GM18507 (cell line): ENCODE measurements at regions not wholly inside any gene's neighbourhood (a gene's known extent, or its start where the extent isn't known, plus 50 kb on each side); places are given as distances from the start of the nearest gene placed in this dataset.

Experiments used
- DNase-seq: peaks from one replicate; pipeline ENCODE4 v3.0.0; 2011; ENCODE audit warnings: low read depth; ENCODE audit not compliant: insufficient read length; ENCODE audit errors: extremely low spot score
- FAIRE-seq: peaks from 2 replicates; lab custom pipeline; 2011; peaks lifted over from hg19 to GRCh38; lab: Jason Lieb, UNC

DNA sequence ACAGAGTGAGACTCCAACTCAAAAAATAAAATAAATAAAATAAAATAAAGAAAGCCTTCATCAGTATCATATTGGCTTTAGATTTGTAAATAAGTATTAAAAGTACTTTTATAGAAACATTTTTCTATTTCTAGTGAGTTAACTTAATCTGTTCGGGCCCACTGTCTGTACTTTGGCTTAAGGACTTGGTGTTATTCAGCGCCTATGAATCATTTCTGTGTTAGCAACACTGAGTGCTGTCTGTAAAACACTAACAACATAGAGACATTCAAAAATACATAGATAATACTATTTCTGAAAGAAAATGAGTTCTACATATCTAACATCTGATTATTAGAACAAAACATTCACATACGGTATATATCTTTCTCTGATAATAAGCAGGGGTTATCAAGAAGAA lies 221.5 kb upstream of the CDH19 start:
- FAIRE-seq (no peak), DNase-seq (no peak)

GRCh38 chr18:66819235-66819634 lies 215.3 kb upstream of the CDH19 start:
- FAIRE-seq (no peak), DNase-seq (no peak)

GRCh38 chr18:66813138-66813537 lies 209.2 kb upstream of the CDH19 start:
- FAIRE-seq (no peak), DNase-seq (no peak)

DNA sequence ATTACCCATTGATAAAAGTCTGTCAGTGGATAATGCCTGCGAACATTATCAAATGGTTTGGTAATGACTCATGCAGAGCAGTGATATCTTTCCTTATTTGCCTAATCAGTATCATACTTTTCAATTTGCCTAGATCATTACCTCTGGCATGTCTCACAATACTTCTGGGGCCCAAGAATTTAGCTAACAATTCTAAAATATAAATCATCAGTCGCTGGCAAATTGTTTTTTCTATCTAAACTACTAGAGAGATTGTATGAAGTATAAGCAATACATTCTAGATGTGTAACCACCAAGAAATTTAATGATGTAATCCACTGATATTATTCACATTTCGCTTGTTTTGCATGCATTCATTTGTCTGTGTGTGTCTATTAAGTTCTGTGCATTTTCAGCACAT lies 191.2 kb upstream of the CDH19 start:
- FAIRE-seq: no peak
- DNase-seq: no peak

- FAIRE-seq: no peak
These were observed 188.6 kb upstream of the CDH19 start for GRCh38 chr18:66792466-66792865.

DNA sequence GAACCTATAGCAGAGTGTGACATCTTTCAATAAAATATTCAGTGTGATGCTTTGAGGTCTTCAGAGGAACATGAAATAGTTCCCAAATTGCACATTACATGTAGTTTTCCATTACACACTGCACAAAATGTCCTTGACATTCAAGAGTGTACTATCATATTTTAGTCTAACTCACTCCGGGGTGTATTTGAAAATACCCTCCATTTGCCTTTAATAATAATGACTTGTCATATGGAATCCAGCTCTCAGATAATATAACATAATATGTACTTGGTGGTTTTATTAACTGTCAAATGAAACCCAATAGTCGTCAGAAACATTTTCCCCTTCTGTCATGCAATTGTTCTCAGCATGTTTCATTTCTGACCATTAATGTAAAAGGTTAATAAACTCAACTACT lies 176.7 kb upstream of the CDH19 start:
- no peak for DNase-seq
- no peak for FAIRE-seq

More at GRCh38 chr18:66792466-66792865, 188.6 kb upstream of the CDH19 start:
- no peak for DNase-seq

DNA sequence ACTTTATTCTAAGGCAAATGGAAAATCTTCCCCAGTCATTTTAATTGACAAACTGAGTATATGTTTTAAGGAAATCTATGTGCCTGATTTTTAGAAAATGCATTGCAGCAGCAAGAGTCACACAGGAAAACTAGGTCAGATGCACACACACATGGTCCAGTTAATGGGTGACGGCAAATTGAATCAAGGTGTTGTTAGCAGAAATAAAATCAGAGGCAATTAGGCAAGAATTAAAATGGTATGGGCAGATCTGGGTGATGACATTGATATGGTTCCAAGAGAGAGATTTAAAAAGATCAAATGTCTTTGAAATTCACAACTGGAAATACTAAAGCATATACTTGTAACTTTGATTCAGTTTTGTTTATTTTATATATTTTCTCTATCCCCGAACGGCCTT lies 174.2 kb upstream of the CDH19 start:
- DNase-seq (no peak), FAIRE-seq (no peak)

DNA sequence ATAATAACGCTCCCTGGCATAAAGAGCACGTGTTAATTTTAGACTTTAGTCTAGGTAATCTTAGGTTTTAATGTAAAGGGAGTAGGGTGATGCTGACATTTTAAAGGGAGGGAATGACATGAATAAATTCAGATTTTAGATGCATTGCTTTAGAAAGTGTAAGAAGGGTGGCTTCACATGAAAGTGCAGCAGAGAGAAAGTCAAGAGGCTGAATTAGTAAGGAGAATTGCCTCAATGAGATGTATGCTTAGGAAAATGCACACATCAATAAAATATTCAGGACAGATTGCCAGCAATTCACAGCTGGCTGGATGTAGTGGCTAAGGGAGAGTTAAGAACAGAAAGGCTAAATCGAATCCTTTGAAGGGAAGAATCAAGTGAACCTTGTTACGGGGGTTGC lies 165.5 kb upstream of the CDH19 start:
- DNase-seq (no peak), FAIRE-seq (no peak)

- DNase-seq (no peak), FAIRE-seq (no peak)
These were observed 160.3 kb upstream of the CDH19 start for GRCh38 chr18:66764230-66764629.

DNA sequence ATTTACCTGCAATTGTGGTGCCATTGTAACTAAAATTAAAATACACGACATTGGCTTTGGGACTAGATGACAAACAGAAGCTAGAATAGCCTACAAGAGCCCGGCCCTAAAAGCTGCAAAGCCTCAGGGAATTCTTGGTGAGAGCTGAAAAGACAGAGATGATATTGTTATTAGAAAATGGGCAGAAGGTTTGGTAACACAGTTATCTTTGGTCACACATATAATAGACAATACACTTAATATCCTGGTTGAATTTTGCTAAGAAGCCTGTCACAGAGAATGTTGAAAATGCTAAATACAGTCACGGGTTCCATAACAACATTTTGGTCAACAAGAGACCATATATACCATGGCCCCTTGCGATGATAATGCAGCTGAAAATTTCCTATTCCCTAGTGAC lies 157.3 kb upstream of the CDH19 start:
- FAIRE-seq (no peak), DNase-seq (no peak)

DNA sequence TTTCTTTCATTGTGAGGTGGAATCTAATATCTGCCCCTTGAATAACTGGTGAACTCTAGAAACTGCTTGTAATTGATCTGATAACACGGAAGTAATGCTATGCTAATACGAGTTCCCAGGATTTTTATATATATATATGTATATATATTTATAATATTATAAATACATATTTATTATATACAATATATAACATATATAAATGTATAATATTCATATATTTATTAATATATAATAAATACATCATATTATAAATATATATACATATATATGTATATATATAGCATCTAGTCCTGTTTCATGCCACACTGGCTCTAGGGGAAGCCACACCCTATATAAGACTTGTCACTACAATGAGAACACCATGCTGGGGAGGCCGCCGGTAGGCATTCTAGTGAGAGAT lies 156.7 kb upstream of the CDH19 start:
- FAIRE-seq (no peak), DNase-seq (no peak)

GRCh38 chr18:66759050-66759828 lies 155.3 kb upstream of the CDH19 start:
- no peak for DNase-seq
- FAIRE-seq: no peak

DNA sequence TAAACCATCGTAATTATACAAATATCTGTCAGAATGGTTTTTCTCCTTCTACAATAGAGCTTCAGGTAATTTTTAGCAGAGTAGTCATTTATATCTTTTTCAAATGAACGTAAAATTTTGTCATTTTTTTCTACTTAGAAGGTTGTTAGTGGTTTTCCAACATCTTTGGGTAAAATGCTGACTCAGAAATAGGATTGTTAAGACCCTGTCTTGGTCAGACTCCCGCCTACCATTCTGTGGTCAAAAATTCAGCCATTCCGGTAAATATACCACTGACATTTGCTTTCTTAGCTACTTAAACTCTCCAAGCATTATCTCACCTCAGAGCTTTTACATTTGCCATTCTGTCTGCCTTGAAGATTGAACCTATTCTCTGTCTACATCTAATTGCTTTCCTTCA lies 154.1 kb upstream of the CDH19 start:
- FAIRE-seq: no peak
- no peak for DNase-seq

GRCh38 chr18:66754335-66754734 lies 150.4 kb upstream of the CDH19 start:
- no peak for DNase-seq
- FAIRE-seq: no peak

- FAIRE-seq: no peak
- no peak for DNase-seq
These were observed 148.8 kb upstream of the CDH19 start for GRCh38 chr18:66752733-66753132.

GRCh38 chr18:66749481-66750035 lies 145.7 kb upstream of the CDH19 start:
- DNase-seq (no peak), FAIRE-seq (no peak)

DNA sequence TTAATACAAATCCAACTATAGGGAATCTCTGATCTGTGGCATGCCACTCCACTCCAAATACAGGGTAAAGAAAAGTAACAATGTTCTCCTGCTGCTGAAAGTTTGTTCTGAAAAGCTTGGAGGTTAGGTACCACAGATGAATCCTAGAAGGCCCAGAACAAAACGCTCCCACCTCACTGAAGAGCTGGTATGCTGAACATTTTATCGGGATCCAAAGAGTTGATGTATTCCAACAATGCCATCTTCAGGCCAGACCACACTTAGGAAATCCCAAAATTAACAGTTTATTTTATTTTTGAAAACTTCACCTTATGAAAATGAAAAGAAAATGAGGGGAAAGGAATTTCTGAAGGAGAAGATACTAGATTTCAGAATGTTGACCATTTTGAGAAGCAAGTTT lies 145.1 kb upstream of the CDH19 start:
- FAIRE-seq (no peak), DNase-seq (no peak)

DNA sequence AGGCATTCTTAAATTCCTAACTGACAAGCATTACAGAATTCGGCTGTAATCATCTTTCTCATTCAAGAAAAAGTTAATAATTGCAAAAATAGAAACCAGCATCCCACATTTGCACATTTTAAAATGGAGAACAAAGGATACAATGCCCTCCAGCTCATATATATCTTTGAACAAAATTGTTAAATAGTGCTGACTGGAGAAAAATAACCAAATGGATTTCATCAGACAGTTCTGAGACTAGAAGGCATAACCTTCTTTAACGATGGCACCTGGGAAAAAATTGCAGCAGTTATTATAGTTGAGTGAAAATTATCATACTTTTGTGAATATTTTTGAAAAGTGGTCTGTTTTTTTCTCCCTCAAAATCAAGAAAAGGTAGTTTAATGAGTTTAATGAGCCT lies 138.9 kb upstream of the CDH19 start:
- DNase-seq (no peak), FAIRE-seq (no peak)

GRCh38 chr18:66735933-66736332 lies 132.0 kb upstream of the CDH19 start:
- no peak for FAIRE-seq
- DNase-seq: no peak

DNA sequence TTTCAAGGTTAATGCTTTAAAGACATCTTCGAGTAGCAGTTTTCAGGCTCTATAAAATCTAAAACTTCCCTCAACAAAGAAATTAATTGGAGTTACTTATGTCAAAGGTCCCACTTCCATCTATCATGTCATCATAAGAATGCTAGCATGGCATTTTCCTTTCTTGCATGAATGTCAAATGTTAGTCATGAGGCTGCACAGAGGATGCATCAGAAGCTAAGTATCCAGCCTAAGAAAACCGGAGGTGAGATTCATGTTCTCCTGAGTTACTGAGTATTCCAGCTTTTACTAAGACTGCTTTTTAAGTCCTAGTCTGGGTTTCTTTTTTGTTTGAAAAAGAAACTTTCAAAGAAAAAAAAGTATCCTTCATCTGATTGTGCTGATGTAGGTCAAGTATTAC lies 130.6 kb upstream of the CDH19 start:
- FAIRE-seq: no peak
- DNase-seq: no peak

DNA sequence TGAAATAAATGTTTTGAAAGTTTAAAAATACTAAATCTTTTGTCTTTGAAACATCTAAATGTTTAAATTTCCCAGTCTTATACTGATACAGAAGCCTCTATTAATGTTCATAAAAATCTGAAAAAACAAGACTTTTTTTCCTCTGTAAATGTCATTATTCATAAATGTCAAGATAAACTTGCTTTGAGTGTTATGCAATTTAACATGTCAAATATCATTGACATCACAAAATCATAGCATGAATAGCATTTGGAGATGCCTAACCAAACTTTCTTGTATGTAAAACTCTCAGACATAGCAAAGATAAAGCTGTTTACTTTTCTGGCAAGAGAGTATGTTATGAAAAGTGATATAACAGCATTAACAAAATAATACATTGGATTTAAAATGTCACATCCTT lies 128.0 kb upstream of the CDH19 start:
- FAIRE-seq (no peak), DNase-seq (no peak)
